ENCODE measurements at regions not wholly inside any gene's neighbourhood (a gene's known extent, or its start where the extent isn't known, plus 50 kb on each side); places are given as distances from the start of the nearest gene placed in this dataset.

- no peak for TF ChIP-seq EZH2 (IDR thresholded peaks at IDR 0.05; ENCODE audit: borderline replicate concordance, low read length)
- TF ChIP-seq CTCF (IDR thresholded peaks at IDR 0.05; ENCODE audit: low read length): no peak
These were observed 101.4 kb upstream of the ATP5MC3 start for GRCh38 chr2:175282886-175283285.
